ENCODE measurements at regions not wholly inside any gene's neighbourhood (a gene's known extent, or its start where the extent isn't known, plus 50 kb on each side); places are given as distances from the start of the nearest gene placed in this dataset.

GRCh38 chr3:44186111-44186672 is 55.5 kb upstream of the TOPAZ1 start:
- Histone ChIP-seq H3K4ac (ENCODE audit: low read depth, low read length) (no peak overlapping the region), H3K18ac (ENCODE audit: insufficient read length, low read depth, low read length) (no peak overlapping the region), H3K4me1 (ENCODE audit: insufficient read depth, low read length) (no peaks in the 10 kb centered on the region), H3K79me2 (ENCODE audit: insufficient read depth, low read length) (no peaks in the 10 kb centered on the region), H3K23ac (ENCODE audit: insufficient read length, low read depth, low read length) (no peak overlapping the region), H4K5ac (ENCODE audit: insufficient read length, low read depth, low read length) (no peak overlapping the region), H4K20me1 (ENCODE audit: control insufficient read depth, insufficient read depth, insufficient read length) (no peaks in the 10 kb centered on the region), H2AFZ (ENCODE audit: low read length) (no peak overlapping the region), H2BK12ac (ENCODE audit: insufficient read length, low read depth, low read length) (no peak overlapping the region), H3K14ac (ENCODE audit: insufficient read depth, low read length) (no peak overlapping the region), H3K4me2 (ENCODE audit: insufficient read depth, insufficient read length, low read length) (no peak overlapping the region), H3K23me2 (ENCODE audit: insufficient read length, low read depth, low read length, poor library complexity, severe bottlenecking) (no peaks in the 10 kb centered on the region), H2BK15ac (ENCODE audit: low read depth, low read length) (no peak overlapping the region), H2BK5ac (ENCODE audit: insufficient read length, low read length) (no peak overlapping the region), H3K56ac (ENCODE audit: insufficient read length, low read depth, low read length) (no peak overlapping the region), H3T11ph (ENCODE audit: low read length) (no peak overlapping the region), H4K91ac (ENCODE audit: insufficient read length, low read depth, low read length) (no peak overlapping the region), H2BK20ac (ENCODE audit: low read depth, low read length, poor library complexity, severe bottlenecking) (no peak overlapping the region), H4K8ac (replicated peaks; ENCODE audit: insufficient read length, low read depth, low read length) (no peak overlapping the region), H3K9me3 (ENCODE audit: control insufficient read depth, low read depth, low read length) (no peaks in the 10 kb centered on the region), H3K9ac (ENCODE audit: extremely low read depth, insufficient read length, low read length) (no peak overlapping the region), H3K79me1 (ENCODE audit: insufficient read depth, low read depth, low read length, poor library complexity, severe bottlenecking) (no peaks in the 10 kb centered on the region), H3K27ac (ENCODE audit: insufficient read length, low read depth, low read length) (no peak overlapping the region), H2AK5ac (ENCODE audit: insufficient read length, low read length) (no peak overlapping the region), H3K27me3 (ENCODE audit: insufficient read depth, low read length) (no peaks in the 10 kb centered on the region), H2BK120ac (ENCODE audit: low read depth, low read length, poor library complexity, severe bottlenecking) (no peak overlapping the region)
- Mint-ChIP-seq H3K27ac (no peak overlapping the region), H3K4me3 (no peak overlapping the region), H3K4me1 (peaks cover 8 to 9% of the 10 kb centered on the region in 2 experiments), H3K27me3 (ENCODE audit: low read depth) (peaks cover 16% of the 10 kb centered on the region), H3K36me3 (ENCODE audit: insufficient read depth in 1 of 3, low read depth in 3 of 3) (no peaks in the 10 kb centered on the region), H3K9me3 (peaks cover 0 to 5% of the 10 kb centered on the region in 2 experiments; a peak in 4 of 5 replicates)
- no peak for TF ChIP-seq CTCF (conservative IDR thresholded peaks at IDR 0.05)
- no CpG with 5 or more reads among the region's 2 CpGs for WGBS (ENCODE audit: extremely low coverage, insufficient read length, low lambda C conversion rate)
- no peak for DNase-seq

Measured in H9 (cell line).